HG03280 (cell line): ENCODE measurements at regions not wholly inside any gene's neighbourhood (a gene's known extent, or its start where the extent isn't known, plus 50 kb on each side); places are given as distances from the start of the nearest gene placed in this dataset.

Experiments used
- ATAC-seq: cut with Tn5 transposase; IDR thresholded peaks from one replicate; pipeline ENCODE4 v1.9.1; 2021; ENCODE audit warnings: mild to moderate bottlenecking, moderate library complexity; ENCODE audit not compliant: unreplicated experiment

DNA sequence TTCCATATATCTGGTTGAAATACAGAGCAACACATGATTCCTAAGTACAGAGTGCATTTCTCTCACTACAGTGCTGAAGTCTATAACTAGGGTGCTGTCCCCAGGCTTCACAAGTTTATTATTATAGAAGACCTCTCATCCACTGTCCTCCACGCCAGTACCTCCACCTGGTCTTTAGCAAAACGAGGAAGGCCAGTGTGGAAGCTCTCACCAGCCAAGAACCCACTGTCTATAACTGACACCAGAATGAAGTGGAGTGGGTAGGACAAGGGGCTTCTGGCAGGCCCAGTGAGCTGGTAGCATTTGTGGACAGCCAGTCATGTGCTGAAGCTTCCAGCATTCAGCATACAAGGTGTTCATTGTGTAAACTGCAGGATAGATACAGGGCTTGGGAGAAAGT lies 430.7 kb downstream of the GADD45G start:
- no peak for ATAC-seq

DNA sequence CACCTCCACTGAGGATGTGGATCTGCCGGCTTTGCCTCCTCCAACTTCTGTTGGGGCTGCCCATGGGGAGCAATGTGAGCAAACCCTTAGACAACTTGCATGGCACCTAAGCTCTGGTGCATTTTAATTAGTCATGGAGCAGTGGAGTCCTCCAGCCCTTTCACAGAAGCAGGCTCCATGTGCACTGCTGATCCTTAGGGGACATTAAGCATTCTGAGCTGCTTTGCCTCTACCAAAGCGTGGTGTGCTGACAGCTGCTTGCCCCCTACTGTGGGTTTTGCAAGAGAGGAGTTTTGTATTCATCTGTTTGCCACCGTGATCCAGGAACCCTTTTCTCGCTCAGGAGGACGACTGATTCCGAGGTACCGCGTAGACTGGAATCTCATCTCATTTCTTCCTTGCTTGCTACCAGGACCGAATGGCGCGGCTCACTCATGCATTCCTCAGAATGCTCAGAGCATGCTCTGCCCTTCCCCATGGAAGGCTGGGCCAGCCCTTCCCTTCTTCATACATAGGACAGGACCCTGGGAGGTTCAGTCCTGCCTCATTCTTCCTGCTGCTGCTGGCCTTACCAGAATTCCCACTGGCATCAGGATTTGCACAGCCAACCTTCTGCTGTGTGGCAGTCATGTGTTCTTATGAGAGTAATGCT lies 432.5 kb downstream of the GADD45G start:
- no peak for ATAC-seq

DNA sequence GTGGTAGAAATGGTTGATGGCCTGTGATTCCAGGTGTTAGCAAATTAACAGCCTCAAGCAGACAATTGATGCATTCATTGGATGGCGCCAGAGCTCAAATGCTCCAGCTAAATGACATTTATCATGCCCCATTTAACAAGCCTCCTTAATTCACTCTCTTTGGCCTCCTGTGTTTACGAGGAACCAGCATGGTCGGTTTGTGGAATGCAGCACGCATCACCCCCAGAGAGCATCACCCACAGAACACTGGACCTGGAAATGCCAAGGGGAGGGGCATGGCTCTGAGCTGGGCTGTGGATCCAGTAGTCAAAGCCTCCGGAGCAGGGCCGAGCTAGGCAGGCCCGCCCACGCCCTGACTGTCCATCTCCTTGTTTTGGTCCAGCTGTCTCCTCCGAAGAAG lies 434.0 kb downstream of the GADD45G start:
- no peak for ATAC-seq

DNA sequence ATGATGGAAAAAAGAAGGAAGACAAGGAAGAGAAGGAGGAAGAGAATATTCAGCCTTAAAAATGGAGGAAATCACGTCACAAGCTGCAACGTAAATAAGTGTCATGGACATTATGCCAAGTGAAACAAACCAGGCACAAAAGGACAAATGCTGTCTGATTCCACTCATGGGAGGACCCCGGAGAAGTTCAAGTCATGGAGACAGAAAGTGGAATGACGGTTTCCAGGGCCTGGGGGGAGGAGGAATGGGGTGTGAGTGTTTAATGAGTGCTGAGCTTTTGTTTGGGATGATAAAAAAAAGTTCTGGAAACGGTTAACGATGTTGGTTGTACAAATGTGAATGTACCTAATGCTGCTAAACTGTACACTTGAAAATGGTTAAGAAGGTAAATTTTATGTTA lies 439.5 kb downstream of the GADD45G start:
- ATAC-seq = no peak

DNA sequence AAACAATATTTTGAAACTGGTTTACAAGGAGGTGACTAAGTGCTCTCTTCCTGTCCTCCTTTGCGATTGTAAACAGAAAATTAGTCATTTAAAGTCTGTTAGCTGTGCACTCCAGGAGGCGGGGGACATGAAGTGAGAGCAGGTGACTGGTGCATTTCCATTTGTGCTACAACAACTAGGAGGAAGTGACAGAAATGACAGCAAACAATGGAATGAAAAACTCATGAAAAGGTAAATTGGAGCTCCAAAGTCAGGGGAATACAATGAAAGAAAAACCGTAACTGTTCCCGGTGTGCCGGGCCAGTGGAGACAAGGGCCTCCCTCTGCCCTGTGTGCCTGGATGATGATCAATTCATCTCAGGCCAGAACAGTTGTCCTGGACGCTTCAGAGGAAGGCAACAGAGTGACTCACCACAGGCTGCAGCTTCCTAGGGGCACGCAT lies 439.9 kb downstream of the GADD45G start:
- no peak for ATAC-seq

DNA sequence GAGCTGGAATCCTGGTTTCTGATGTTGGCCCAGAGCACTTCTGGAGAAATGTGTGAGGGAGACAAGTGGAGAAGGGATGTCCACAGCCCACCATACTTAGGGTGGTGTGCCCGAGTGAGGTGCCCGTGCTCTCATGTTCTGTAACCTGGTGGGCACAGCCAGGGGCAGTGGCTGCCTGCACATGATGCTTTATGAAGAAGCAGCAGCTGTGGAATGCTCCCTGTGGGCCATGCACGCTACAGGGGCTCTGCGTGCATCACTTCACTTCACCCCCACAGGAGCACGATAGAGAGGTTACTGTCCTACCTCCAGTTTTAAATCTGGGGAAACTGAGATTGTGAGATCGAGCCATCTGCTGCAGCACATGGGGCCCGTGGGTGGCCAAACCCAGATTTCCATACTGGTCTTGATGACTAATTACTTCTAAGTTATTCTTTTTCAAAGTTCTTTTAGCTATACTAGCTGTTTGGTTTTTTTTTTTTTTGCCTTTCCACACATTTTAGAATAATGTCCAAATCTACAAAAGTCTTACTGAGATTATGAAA lies 441.6 kb downstream of the GADD45G start:
- no peak for ATAC-seq

DNA sequence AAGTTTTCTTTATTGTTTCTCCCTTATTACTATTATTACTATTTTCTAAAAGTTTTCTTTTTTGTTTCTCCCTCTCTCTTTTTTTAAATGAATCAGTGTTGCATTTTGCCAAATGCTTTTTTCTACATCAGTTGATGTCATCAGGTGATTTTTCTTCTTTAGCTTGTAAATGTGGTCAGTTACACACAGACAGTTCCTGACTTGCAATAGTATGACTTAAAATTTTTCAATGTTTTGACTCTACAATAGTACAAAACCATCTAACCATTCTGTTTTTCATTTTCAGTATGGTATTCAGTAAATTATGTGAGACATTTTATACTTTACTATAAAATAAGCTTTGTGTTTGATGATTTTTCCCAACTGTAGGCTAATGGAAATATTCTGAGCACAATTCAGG lies 443.0 kb downstream of the GADD45G start:
- ATAC-seq = no peak

DNA sequence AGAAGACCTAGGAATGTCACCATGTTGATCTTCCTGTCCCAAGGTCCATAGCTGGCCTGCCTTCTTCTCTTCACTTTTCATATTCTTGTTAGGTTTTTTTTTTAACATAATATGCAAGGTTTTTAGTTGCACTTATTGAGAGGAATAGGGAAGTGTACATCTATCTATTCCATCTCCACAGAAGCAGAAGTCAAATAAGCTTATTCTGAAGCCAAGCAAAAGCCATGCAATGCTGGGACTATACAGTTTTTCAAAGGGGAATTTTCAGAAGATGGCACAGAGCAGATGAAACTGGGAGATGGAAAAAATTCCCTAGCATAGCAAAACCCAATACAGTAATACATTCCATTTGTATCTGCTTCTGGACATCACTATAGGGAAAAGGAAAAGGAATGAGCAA lies 447.6 kb downstream of the GADD45G start:
- ATAC-seq = no peak

DNA sequence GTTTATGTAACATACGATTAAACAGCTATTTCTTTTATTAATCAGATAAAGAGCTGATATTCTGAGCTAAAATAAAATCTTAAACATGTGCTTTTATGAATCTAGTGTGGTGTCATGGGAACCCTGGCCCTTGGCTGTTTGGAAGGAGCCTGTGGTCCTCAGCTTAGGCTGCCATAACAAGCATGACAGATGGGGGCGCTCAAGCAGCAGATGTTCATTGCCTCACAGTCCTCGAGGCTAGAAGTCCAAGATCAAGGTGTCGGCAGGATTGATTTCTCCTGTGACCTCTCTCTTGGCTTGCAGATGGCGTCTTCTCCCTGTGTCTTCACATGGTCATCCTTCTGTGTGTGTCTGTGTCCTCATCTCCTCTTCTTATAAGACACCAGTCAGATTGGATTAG lies 448.2 kb downstream of the GADD45G start:
- no peak for ATAC-seq

DNA sequence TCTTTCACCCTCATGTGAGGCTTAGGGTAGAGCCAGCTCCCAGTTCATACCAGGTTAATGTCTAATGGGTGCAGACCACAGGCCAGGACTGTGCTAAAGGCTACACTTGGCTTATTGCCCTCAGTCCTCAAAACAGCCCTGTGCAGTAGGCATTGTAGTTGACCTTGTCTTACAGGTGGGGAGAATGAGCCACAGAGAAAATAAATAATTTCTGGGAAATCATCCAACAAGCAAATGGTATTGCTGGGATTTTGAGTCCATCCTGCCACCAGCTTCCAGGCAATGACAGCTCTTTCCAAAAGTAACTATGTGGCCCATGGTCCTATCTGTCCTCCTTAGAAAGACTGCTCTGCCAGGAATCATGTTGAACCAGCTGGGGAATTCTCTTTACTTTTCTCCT lies 450.0 kb downstream of the GADD45G start:
- ATAC-seq = no peak

DNA sequence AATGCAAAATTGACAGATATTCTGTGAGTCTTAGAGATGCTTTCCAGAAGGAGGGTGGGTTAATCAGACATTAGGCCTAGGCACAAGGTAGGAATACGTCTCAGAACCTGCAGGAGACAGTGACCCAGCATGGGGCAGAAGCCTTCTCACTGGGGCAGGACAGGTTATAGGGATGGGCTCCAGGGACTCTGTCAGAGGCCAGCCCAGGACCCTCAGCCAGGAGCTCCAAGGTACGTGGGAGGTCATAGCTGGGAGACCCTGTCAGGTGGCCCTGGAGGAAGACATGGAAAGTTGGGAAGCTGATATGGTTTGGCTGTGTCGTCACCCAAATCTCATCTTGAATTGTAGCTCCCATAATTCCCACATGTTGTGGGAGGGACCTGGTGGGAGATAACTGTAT lies 450.4 kb downstream of the GADD45G start:
- no peak for ATAC-seq

DNA sequence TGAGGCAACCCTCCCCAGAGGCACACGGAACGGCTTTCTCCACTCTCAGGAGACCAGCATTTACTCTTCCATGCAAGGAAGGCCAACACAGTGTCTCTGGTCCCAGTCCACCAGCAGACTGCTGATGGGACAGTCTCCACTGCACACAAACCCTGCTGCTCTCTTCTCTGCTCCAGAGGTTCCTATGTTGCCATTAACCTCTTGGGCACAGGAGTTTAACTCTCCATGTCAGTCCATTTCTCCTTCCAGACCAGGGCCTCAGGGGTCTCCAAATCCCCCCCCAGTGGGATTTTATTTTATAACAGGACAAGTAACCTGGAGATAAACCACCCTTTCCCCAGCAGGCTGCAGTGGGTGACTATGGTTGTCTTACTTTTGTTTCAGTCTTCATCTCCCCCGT lies 452.5 kb downstream of the GADD45G start:
- ATAC-seq = no peak

DNA sequence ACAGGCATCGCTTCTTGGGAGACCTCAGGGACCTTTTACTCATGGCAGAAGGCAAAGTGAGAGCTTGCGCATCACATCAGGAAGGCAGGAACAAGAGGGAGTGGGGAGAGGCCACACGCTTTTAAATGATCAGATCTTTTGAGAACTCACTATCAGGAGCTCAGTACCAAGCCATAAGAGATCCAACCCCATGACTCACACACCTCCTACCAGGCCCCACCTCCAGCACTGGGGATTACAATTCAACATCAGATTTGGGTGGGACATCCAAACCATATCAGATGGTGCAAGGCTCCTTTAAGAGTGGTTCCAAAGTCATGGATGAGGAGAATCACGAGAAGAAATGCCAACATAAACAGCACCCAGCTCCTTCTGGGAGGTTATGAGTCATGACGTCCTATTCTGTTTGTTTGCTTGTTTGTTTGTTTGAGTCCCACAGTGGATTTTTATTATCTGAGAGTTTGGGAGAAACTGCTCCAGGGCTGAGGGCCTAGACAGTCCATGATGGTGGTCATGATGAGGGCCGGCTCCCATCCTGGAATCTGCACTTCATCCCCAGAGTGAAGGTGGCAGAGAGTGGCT lies 453.5 kb downstream of the GADD45G start:
- no peak for ATAC-seq

DNA sequence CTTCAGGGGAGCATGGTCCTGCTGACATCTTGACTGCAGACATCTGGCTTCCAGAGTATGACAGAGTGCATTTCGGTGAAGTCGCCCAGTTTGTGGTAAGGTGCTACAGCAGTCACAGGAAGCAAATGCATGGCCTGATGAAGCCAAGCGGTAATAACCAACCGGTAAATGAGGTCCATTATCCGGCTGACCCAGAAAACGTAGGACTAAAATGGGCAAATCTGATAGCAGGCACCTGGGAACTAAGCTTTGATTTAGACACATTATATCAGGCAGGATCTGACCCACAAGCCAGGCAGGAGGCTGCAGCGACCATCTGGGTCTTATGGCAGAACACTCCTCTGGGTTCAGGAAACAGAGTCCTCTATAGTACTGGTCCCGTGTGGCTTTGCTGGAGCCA lies 454.6 kb downstream of the GADD45G start:
- ATAC-seq = no peak

DNA sequence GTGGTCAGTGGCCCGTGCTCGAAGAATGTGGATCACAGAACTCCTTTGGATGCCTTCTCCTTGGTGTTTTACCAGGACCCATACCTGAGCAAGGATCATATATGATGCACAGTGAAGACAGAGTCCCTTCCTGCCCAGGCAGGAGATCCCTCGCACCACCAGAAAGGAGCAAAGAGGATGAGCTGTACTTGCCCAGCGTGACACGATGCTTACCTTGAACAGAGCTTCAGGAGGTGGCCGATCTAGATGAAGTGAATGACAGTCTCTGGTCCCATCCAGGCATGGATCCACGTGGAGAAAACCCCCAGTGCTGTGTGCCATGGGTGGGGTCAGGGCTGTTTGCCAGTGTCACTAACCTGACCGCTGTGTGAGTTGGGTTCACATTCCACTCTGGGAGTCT lies 455.4 kb downstream of the GADD45G start:
- no peak for ATAC-seq

DNA sequence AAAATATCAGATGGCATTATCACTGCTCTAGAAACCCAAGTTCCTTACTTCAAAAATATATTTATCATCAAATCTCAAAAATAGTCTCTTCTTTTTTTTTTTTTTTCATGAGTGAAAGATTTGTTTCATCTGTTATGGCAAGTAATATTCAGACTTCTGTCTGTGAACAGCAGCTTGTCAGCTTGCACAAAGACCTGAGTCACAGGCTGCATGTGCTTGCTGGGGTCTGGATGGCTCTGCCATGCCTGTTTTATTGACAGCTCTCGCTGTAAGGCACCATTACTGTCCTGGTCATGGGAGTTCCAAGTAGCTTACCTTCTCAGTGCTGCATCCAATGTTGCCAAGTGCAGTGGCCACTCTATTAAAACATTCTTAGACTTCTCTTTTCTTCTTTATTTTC lies 456.4 kb downstream of the GADD45G start:
- ATAC-seq = no peak

DNA sequence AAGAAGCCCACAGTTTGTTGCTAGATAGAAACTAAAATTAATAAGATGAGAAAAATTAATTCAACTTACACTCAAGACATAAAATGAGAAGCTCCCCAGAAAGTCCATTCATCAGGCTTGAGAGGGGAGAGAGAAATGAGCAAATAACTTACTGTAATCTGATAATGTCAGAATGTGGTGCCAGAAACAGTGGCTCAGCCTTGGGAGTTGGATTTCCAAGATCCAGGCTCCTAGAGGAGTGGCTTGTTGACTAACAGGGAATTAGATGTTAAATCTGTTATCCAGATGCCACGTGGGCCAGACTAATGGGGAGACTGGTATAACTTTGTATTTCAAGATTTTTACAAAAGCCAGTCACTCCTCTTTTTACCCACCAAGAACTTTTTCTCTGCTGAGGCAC lies 458.2 kb downstream of the GADD45G start:
- no peak for ATAC-seq

DNA sequence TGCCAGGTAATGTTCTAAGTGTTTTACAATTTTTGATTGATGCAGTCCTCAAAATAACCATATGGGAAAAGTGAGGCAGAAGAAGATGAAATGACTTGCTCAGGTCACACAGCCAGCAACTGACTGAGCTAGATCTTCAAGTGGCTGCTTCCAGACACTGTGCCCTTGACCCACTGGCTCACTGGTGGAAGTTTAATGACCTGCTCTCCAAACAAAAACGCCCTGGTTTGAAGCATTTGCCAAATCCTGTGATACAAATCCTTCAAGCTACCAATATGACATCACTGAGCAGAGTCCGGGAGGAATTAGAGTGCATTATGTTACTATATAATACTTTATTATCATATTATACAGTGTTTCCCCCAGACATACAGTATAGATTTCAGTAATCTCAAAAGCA lies 459.4 kb downstream of the GADD45G start:
- ATAC-seq = no peak

DNA sequence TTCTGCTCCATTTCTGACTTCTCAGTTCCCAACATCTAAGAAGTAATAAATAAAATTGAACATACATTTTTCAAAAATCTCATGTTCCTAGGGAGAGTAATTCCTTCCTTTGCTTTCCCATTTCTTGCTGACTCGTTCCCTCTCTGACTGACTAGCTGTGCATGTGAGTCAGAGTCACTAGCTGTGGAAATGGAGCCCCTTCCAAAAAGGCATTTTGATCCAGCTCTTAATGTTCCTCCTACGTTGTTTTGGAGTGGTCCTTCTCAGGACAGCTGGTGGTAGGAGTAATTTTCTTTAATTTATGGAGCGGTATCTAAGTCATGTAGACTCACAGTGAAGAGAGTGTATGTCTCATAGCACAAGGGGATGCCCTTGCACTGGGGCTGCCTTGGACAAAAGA lies 460.2 kb downstream of the GADD45G start:
- ATAC-seq = no peak

DNA sequence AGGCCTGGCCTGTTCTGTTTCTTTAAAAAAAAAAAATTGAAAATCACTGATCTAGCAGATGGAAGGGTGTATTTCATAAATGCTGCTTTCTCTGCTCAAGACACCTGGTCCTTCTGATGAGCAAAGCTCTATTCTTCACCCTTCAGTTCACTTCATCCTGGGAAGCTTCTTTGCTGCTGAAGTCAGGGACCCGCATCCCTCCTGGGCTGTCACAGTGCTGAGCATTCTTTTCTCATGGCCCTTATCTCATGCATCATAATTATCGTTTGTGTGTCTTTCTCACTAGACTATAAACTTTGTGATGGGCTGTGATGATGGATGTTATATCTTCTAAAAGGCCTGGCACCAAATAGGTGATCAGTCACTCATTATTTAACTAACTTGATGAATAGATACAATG lies 461.0 kb downstream of the GADD45G start:
- ATAC-seq = no peak

DNA sequence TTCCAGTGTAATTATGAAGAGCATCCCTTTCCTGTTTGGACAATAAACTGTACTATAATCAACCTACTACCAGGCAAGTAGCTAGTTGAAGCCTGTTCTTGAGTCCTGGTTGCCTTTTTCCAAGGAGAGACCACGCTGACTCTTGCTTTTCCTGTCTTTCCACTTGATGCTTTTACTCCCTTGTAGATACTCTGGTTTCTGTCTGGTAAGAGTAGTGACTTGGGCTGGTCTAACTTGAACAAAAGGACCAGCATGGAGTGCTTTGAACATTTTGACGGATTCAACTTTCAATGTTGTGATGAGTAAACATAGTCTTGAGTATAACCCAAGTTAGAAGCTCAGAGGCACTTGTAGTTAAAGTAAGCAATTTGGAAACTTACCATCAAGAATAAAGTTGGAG lies 464.3 kb downstream of the GADD45G start:
- no peak for ATAC-seq

DNA sequence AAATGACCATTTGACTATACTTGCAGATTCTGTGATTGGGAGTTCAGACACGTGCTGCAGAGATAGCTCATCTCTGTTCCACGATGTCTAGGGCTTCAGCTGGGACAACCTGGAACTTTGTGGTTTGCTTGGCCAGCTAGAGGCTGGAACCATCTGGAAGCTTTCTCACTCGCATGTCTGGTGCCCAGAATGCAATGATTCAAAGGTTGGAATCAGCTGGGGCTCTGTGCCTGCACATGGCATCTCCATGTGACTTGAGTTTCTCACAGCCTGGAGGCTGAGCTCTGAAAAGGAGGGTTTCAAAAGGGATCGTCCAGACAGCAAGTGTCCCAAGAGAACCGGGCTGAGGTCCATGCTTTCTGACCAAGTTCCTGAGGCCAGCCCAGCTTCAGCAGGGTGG lies 465.2 kb downstream of the GADD45G start:
- no peak for ATAC-seq

DNA sequence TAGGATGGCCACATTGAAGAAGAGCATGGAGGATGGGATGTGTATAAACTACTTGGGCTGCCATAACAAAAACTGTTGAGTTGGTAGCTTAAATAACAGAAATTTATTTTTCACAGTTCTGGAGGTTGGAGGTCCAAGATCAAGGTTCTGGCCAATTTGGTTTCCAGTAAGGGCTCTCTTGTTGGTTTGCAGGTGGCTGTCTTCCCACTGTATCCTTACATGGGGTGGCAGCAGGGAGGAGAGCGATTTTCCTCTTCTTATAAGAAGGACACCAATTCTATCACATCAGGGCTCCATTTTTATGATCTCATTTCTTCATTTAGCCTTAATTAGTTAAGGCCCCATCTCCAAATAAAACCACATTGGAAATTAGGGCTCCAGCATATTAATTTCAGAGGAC lies 465.7 kb downstream of the GADD45G start:
- ATAC-seq = no peak
